8988T (cell line): ENCODE measurements at regions not wholly inside any gene's neighbourhood (a gene's known extent, or its start where the extent isn't known, plus 50 kb on each side); places are given as distances from the start of the nearest gene placed in this dataset.
"Not testable (repeated sequence)": the region's sequence is repeated elsewhere in the genome, so short reads cannot be mapped to it uniquely, and the experiment has no call there.

Experiments
- DNase-seq: peaks from one replicate; pipeline ENCODE4 v3.0.0; 2011

DNA sequence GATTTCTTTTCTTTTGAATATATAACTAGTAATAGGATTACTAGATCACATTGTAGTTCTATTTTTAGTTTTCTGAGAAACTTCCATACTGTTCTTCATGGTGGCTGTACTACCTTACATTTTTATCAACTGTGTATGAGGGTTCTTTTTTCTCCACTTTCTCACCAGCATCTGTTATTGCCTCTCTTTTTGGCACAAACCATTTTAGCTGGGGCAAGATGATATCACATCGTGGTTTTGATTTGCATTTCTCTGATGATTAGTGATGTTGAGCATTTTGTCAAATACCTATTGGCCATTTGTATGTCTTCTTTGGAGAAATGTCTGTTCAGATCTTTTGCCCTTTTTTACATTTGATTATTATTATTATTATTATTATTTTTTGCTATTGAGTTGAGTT, 86.1 kb upstream of the TCF21 start:
- DNase-seq, result no peak

DNA sequence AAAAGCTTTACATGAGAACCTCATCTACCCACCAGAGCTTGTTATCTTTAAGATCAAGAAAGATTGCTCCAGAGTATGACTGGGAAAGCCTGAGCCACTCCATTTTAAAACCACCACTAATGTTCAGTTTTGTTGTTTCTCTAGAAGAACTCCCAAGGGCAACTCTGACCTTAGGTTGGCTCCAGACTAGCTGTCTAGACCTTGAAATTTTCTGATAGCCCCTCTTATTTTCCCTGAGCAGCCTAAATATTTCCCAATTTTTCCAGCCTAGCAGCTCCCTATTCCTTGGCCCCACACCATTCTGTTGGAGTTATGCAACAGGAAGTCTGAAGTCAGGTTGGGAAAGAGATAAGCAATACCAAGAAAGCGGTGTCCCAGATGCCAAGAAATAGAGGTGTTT, 84.6 kb upstream of the TCF21 start:
- DNase-seq, result no peak

DNA sequence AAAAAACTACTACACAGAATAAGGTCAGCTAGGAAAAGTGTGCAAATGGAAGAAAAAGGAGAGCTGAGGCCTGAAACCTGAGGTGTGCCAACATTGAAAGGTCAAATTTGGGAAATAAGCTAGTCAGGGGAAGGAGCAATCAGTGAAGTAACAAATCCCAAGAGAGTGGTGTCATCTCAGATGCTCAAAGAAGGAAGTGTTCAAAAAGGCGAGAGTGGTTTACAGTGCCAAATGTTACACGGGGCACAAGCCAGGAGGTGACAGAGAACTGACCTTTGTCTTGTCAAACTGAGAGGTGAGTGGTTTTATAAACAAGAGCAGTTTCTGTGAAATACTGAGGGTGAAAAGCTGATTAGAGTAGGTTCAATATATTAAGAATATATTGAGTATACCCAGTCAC, 83.0 kb upstream of the TCF21 start:
- DNase-seq, result no peak

GRCh38 chr6:133806382-133807140, 82.4 kb upstream of the TCF21 start:
- DNase-seq, result no peak

GRCh38 chr6:133807501-133807900, 81.4 kb upstream of the TCF21 start:
- DNase-seq, result no peak

GRCh38 chr6:133809406-133809805, 79.5 kb upstream of the TCF21 start:
- DNase-seq, result no peak

DNA sequence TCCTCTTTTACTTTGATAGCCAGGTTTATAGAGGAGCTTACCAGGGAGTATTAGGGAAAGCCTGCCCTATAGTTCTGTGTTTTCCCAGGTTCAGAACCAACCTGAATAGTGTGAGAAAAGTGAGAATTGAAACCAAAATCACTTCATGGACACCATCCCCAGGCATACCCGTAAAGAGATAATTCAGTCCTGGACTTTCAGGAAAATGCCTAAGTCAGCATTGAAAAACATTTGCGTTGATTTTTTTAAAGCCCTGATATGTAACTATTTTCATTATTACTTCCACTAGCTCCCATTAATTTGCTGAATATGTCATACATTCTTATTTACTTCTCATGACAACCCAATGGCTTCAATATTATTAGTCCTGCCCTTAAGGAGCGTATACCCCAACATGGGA, 77.4 kb upstream of the TCF21 start:
- DNase-seq, result no peak

DNA sequence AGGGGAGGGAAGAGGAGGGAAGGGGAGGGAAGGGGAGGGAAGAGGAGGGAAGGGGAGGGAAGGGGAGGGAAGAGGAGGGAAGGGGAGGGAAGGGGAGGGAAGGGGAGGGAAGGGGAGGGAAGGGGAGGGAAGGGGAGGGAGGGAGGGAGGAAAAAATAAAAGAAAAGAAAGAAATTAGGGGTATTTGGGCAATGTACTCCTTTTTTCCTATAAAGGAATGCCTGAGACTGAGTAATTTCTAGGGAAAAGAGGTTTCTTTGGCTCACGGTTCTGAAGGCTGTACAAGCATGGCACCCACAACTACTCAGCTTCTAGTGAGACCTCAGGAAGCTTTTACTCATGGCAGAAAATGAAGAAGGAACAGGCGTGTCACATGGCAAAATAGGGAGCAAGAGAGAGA, 76.5 kb upstream of the TCF21 start:
- DNase-seq, result not testable (repeated sequence)

GRCh38 chr6:133814238-133814637, 74.7 kb upstream of the TCF21 start:
- DNase-seq, result no peak

- DNase-seq, result no peak
These were observed 74.1 kb upstream of the TCF21 start for GRCh38 chr6:133814797-133815196.

- DNase-seq, result no peak
These were observed 73.6 kb upstream of the TCF21 start for GRCh38 chr6:133815313-133815712.

DNA sequence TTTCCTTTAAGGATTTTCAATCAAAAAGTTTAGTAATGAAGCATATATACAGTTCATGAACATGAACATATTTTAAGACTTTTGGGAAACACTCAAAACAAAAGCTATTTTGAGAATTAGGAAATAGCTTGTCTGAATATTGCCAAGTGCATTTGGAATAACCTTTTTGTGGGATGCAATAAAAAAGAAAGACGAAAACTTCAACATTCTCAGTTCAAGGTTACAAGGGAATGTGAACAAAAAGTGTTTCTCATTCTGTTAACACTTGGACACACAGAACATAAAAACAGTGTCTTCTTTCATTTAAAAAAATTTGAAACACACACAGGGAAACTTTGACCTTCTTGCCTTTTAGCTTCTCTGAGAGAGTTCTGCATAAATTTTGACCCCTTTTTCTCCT, 72.7 kb upstream of the TCF21 start:
- DNase-seq, result no peak

DNA sequence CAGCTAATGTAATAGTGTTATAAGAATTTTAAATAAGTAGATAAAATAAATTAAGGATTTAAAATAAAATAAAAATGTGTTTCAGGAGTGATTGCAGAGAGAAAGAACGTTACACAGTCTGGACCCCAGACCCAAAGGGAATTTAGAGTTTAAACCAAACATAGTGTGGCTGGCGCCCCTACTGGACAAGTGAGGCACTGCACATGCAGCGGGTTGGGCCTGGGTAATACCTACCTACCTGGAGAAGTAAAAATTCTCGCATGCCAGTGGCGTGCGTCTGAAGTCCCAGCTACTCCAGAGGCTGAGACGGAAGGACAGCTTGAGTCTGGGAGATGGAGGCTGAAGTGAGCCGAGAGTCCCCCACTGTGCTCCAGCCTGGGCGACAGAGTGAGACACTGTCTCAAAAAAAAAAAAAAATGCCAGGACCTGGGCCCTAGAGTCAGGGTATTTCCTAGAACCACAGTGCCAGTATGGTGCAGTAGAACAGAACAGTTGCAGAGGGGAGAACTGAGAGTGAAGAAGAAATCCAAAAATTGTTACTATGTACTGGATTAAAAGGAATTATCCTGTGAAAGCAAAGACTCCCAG, 71.4 kb upstream of the TCF21 start:
- peak; percentile 20 for DNase-seq

GRCh38 chr6:133818320-133818719, 70.6 kb upstream of the TCF21 start:
- no peak for DNase-seq

DNA sequence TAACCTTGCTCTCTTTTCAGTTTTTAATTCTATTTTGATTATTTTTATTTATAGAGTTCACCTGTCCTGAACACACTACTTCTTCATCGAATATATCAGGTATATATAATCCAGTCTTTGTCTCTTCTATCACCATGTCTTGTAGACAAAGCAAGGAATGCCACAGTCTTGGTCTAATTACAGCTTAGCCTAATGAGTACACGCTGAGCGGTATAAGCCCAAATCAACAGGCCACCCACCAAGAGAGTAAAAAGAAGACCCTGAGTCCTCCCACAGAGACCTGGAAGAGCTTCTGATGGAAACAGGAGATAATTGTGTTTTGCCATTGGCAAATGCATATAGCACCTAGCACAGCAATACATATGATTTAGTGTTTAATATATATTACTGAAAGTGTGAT, 68.7 kb upstream of the TCF21 start:
- no peak for DNase-seq

- no peak for DNase-seq
These were observed 61.1 kb upstream of the TCF21 start for GRCh38 chr6:133827766-133828165.

DNA sequence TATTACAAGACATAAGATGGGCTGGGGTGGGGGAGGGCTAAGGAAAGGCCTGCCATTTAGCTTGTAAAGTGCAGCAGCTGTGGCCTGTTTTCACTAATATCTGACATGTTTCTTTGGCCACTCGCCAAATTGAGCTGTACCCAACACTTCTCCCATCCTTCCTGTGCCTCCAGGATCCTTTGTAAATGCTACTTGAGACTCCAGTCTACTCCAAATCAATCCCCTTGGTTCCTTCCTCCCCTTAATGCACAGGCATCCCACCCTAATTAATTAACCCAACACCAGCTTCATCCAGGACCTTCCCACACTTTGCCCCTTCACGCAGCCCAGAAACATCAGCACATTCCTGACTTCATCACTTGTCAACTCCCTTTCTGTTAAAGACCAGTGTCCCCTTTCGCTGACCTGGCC, 55.0 kb upstream of the TCF21 start:
- DNase-seq, result no peak

GRCh38 chr6:133834472-133835170, 54.3 kb upstream of the TCF21 start:
- DNase-seq, result no peak

DNA sequence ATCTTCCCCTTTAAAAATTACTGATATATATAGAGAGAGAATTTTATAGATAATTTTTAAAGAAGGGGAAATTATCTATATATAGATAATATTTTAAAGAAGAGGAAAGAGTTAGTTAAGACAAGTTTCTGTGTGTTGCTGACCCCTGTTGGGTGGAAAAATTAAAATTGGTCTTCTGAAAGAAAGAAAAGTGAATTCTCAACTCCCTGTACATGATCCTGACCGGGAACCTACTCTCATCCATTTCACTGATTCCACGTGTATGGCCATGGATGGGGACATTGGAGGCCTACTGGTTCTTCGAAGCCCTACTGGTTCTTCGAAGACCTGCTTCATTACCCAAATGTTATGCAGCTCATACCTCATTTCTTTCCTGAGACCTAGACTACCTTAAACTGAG, 53.0 kb upstream of the TCF21 start:
- DNase-seq, result no peak

DNA sequence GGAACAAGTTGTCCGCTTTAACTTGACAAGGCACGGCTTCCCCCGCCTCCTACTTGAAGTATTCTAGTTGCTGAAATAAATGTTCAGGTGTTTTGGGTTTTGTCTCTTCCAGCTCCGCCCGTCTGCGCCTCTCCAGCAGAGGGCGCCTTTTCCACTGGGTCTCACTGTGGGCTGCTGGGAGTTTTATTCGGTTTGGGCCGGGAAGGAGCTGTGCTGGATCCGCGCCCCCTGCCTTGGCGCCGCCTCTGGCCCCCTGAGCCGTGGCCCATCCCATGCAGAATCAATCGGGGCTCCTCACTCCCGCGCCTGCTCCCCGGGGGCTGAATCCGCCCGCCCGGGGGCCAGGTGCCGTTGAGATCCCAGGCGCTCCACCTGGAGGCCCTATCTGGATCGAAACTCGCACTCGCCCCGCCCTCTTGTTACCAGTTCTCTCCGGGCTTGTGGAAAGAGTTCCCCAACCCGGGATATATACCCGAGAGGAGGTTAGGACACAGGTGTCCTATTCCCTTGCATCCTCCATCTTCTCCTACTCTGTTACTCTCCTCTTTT, 51.0 kb upstream of the TCF21 start:
- peak; percentile 16 for DNase-seq
